ENCODE measurements at regions not wholly inside any gene's neighbourhood (a gene's known extent, or its start where the extent isn't known, plus 50 kb on each side); places are given as distances from the start of the nearest gene placed in this dataset.

- Histone ChIP-seq H3K27ac (no peak overlapping the region), H3K4me3 (ENCODE audit: low read depth, low read length) (no peak overlapping the region), H3K36me3 (no peaks in the 10 kb centered on the region), H3K27me3 (ENCODE audit: insufficient read depth, low read depth, severe bottlenecking) (no peaks in the 10 kb centered on the region), H3K9me3 (ENCODE audit: severe bottlenecking) (peaks cover 3% of the 10 kb centered on the region)
- no peak for TF ChIP-seq CTCF (IDR thresholded peaks at IDR 0.05; ENCODE audit: low read depth, low read length)
- DNase-seq = no peak
These were observed 813.3 kb upstream of the RAG2 start for GRCh38 chr11:37411289-37411688.

GRCh38 chr11:37409124-37409523 is 811.1 kb upstream of the RAG2 start:
- Histone ChIP-seq H3K4me3 (ENCODE audit: low read depth, low read length) (no peak overlapping the region), H3K36me3 (no peaks in the 10 kb centered on the region), H3K27ac (no peak overlapping the region), H3K27me3 (ENCODE audit: insufficient read depth, low read depth, severe bottlenecking) (no peaks in the 10 kb centered on the region), H3K9me3 (ENCODE audit: severe bottlenecking) (peaks cover 3% of the 10 kb centered on the region)
- no peak for DNase-seq
- no peak for TF ChIP-seq CTCF (IDR thresholded peaks at IDR 0.05; ENCODE audit: low read depth, low read length)

- no peak for DNase-seq
- H3K36me3 ChIP-seq = no peaks in the 10 kb centered on the region
- no peak overlapping the region for H3K27ac ChIP-seq
- TF ChIP-seq CTCF (IDR thresholded peaks at IDR 0.05; ENCODE audit: low read depth, low read length) = no peak
- no peaks in the 10 kb centered on the region for H3K27me3 ChIP-seq (ENCODE audit: insufficient read depth, low read depth, severe bottlenecking)
- H3K4me3 ChIP-seq (ENCODE audit: low read depth, low read length) = no peak overlapping the region
- H3K9me3 ChIP-seq (ENCODE audit: severe bottlenecking) = peaks cover 3% of the 10 kb centered on the region
These were observed 809.4 kb upstream of the RAG2 start for GRCh38 chr11:37407461-37407860.

- Histone ChIP-seq H3K9me3 (ENCODE audit: severe bottlenecking) (peaks cover 3% of the 10 kb centered on the region), H3K36me3 (no peaks in the 10 kb centered on the region), H3K27ac (no peak overlapping the region), H3K27me3 (ENCODE audit: insufficient read depth, low read depth, severe bottlenecking) (no peaks in the 10 kb centered on the region), H3K4me3 (ENCODE audit: low read depth, low read length) (no peak overlapping the region)
- no peak for TF ChIP-seq CTCF (IDR thresholded peaks at IDR 0.05; ENCODE audit: low read depth, low read length)
- DNase-seq = no peak
These were observed 808.6 kb upstream of the RAG2 start for GRCh38 chr11:37406651-37407050.

GRCh38 chr11:37404231-37404630 is 806.2 kb upstream of the RAG2 start:
- no peak overlapping the region for H3K4me3 ChIP-seq (ENCODE audit: low read depth, low read length)
- no peak for DNase-seq
- peaks cover 3% of the 10 kb centered on the region for H3K9me3 ChIP-seq (ENCODE audit: severe bottlenecking)
- no peak for TF ChIP-seq CTCF (IDR thresholded peaks at IDR 0.05; ENCODE audit: low read depth, low read length)
- no peaks in the 10 kb centered on the region for H3K36me3 ChIP-seq
- no peaks in the 10 kb centered on the region for H3K27me3 ChIP-seq (ENCODE audit: insufficient read depth, low read depth, severe bottlenecking)
- no peak overlapping the region for H3K27ac ChIP-seq

- no peak for DNase-seq
- TF ChIP-seq CTCF (IDR thresholded peaks at IDR 0.05; ENCODE audit: low read depth, low read length) = no peak
- Histone ChIP-seq H3K9me3 (ENCODE audit: severe bottlenecking) (no peaks in the 10 kb centered on the region), H3K27me3 (ENCODE audit: insufficient read depth, low read depth, severe bottlenecking) (no peaks in the 10 kb centered on the region), H3K27ac (no peak overlapping the region), H3K4me3 (ENCODE audit: low read depth, low read length) (no peak overlapping the region), H3K36me3 (no peaks in the 10 kb centered on the region)
These were observed 804.6 kb upstream of the RAG2 start for GRCh38 chr11:37402663-37403062.
